Ishikawa (cell line): ENCODE measurements at regions not wholly inside any gene's neighbourhood (a gene's known extent, or its start where the extent isn't known, plus 50 kb on each side); places are given as distances from the start of the nearest gene placed in this dataset.

Experiments used
- CEBPB ChIP-seq: IDR thresholded peaks from 2 replicates; pipeline ENCODE4 v1.6.1; 2012
- CREB1 ChIP-seq: IDR thresholded peaks from 2 replicates; pipeline ENCODE4 v1.6.1; 2012; ENCODE audit warnings: low read depth
- EP300 ChIP-seq: IDR thresholded peaks from 2 replicates; pipeline ENCODE4 v1.6.1; 2012; ENCODE audit warnings: borderline replicate concordance
- MAX ChIP-seq: IDR thresholded peaks from 2 replicates; pipeline ENCODE4 v1.6.1; 2012
- NFIC ChIP-seq: IDR thresholded peaks from 2 replicates; pipeline ENCODE4 v1.6.1; 2012
- RAD21 ChIP-seq: IDR thresholded peaks from 2 replicates; pipeline ENCODE4 v1.6.1; 2012; ENCODE audit warnings: low read depth
- TAF1 ChIP-seq: IDR thresholded peaks from 2 replicates; pipeline ENCODE4 v1.6.1; 2012; ENCODE audit warnings: low read depth, mild to moderate bottlenecking
- USF1 ChIP-seq: IDR thresholded peaks from 2 replicates; pipeline ENCODE4 v1.6.1; 2012
- YY1 ChIP-seq: IDR thresholded peaks from 2 replicates; pipeline ENCODE4 v1.6.1; 2012; ENCODE audit warnings: low read depth
- TF ChIP-seq, protein P1 (sequence below): IDR thresholded peaks from 2 replicates; pipeline ENCODE4 v1.6.1; 2012; ENCODE audit warnings: low read depth, mild to moderate bottlenecking

DNA sequence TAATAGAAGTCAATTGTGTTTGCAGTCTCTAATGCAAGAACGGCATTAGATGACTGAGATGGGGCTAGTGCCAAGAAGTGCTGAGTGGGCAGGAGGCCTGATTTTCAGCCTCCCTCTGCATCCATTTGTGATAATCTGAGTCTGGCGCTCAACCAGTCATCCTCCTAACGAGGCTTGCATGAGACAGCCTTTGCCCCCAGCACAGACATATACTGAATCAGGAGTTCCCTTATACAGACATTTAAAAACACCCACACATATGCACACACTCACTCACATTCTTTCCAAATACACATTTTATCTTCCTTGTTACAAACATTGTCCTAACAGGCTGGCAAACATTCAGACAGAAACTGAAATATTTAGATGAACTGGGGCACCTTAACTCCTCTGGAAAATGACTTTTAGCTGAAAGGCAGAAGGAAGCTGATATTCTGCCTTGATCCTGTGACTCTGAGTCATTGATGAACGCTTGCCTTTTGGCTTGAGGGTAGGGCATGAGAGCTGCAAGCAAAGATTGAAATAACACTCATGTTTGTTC, 562.3 kb downstream of the DHX35 start:
- no peak for TF ChIP-seq CEBPB
- TF ChIP-seq MAX, result no peak
- TF ChIP-seq EP300, result no peak
- no peak for TF ChIP-seq TAF1
- TF ChIP-seq RAD21, result no peak
- TF ChIP-seq, protein P1, sequence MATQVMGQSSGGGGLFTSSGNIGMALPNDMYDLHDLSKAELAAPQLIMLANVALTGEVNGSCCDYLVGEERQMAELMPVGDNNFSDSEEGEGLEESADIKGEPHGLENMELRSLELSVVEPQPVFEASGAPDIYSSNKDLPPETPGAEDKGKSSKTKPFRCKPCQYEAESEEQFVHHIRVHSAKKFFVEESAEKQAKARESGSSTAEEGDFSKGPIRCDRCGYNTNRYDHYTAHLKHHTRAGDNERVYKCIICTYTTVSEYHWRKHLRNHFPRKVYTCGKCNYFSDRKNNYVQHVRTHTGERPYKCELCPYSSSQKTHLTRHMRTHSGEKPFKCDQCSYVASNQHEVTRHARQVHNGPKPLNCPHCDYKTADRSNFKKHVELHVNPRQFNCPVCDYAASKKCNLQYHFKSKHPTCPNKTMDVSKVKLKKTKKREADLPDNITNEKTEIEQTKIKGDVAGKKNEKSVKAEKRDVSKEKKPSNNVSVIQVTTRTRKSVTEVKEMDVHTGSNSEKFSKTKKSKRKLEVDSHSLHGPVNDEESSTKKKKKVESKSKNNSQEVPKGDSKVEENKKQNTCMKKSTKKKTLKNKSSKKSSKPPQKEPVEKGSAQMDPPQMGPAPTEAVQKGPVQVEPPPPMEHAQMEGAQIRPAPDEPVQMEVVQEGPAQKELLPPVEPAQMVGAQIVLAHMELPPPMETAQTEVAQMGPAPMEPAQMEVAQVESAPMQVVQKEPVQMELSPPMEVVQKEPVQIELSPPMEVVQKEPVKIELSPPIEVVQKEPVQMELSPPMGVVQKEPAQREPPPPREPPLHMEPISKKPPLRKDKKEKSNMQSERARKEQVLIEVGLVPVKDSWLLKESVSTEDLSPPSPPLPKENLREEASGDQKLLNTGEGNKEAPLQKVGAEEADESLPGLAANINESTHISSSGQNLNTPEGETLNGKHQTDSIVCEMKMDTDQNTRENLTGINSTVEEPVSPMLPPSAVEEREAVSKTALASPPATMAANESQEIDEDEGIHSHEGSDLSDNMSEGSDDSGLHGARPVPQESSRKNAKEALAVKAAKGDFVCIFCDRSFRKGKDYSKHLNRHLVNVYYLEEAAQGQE, result no peak
- TF ChIP-seq YY1, result no peak
- TF ChIP-seq CREB1, result no peak
- no peak for TF ChIP-seq USF1
- no peak for TF ChIP-seq NFIC
